DOHH2 (cell line): ENCODE measurements at regions not wholly inside any gene's neighbourhood (a gene's known extent, or its start where the extent isn't known, plus 50 kb on each side); places are given as distances from the start of the nearest gene placed in this dataset.

Source experiments
- H3F3A ChIP-seq: fragments of 200-600 bp; sonication (generic), shearing (Covaris generic); 2 replicates; pipeline ENCODE4 v1.6.0; 2016; ENCODE audit warnings: antibody characterized with exemption, mild to moderate bottlenecking; ENCODE audit not compliant: control insufficient read depth, insufficient read depth
- H3K27ac ChIP-seq: fragments of 200-600 bp; sonication (generic); 2 replicates; pipeline ENCODE4 v1.5.1; 2014; ENCODE audit warnings: low read depth, mild to moderate bottlenecking, low read length, moderate library complexity
- H3K27me3 ChIP-seq: fragments of 200-600 bp; sonication (generic); 2 replicates; pipeline ENCODE4 v1.6.1; 2014; ENCODE audit warnings: mild to moderate bottlenecking, low read length, mixed read lengths; ENCODE audit not compliant: control insufficient read depth
- H3K36me3 ChIP-seq: fragments of 200-600 bp; sonication (generic); 2 replicates; pipeline ENCODE4 v1.6.1; 2014; ENCODE audit warnings: mild to moderate bottlenecking, low read length, moderate library complexity, mixed read lengths; ENCODE audit not compliant: control insufficient read depth
- H3K4me1 ChIP-seq: fragments of 200-600 bp; sonication (generic); 2 replicates; pipeline ENCODE4 v1.6.1; 2014; ENCODE audit warnings: mild to moderate bottlenecking, low read length, mixed read lengths; ENCODE audit not compliant: control insufficient read depth
- H3K4me2 ChIP-seq: fragments of 200-600 bp; sonication (generic); 2 replicates; pipeline ENCODE4 v1.6.0; 2014; ENCODE audit warnings: mild to moderate bottlenecking, low read length, moderate library complexity
- H3K4me3 ChIP-seq: fragments of 200-600 bp; sonication (generic); 2 replicates; pipeline ENCODE4 v1.5.1; 2014; ENCODE audit warnings: mild to moderate bottlenecking, low read length, mixed read lengths
- H3K79me2 ChIP-seq: fragments of 200-600 bp; sonication (generic); 2 replicates; pipeline ENCODE4 v1.6.1; 2014; ENCODE audit warnings: mild to moderate bottlenecking, low read length, mixed read lengths; ENCODE audit not compliant: control insufficient read depth
- H3K9me2 ChIP-seq: fragments of 200-600 bp; sonication (generic); replicated peaks from 2 replicates; pipeline ENCODE4 v1.6.1; 2014; ENCODE audit warnings: mild to moderate bottlenecking, low read length, mixed read lengths; ENCODE audit not compliant: control insufficient read depth
- H3K9me3 ChIP-seq: fragments of 200-600 bp; sonication (generic); 2 replicates; pipeline ENCODE4 v1.6.1; 2014; ENCODE audit warnings: antibody characterized with exemption, low read length, mixed read lengths; ENCODE audit not compliant: control insufficient read depth, insufficient read depth
- H4K20me1 ChIP-seq: fragments of 200-600 bp; sonication (generic); 2 replicates; pipeline ENCODE4 v1.6.0; 2014; ENCODE audit warnings: low read depth, mild to moderate bottlenecking, antibody characterized with exemption, low read length, moderate library complexity; ENCODE audit not compliant: control insufficient read depth, insufficient read depth
- EZH2phosphoT487 ChIP-seq: fragments of 200-600 bp; sonication (generic); IDR thresholded peaks from 2 replicates; pipeline ENCODE4 v1.6.1; 2017; ENCODE audit warnings: borderline replicate concordance, mild to moderate bottlenecking, antibody characterized with exemption, low read length, moderate library complexity, mixed read lengths
- TF ChIP-seq, protein P1 (sequence below): fragments of 200-600 bp; sonication (generic); IDR thresholded peaks from one replicate; pipeline ENCODE4 v1.5.1; 2014; ENCODE audit warnings: antibody characterized with exemption, mild to moderate bottlenecking, low read depth, low read length; ENCODE audit not compliant: poor library complexity, severe bottlenecking

GRCh38 chr4:171621646-171622045 lies 191.6 kb upstream of the GALNTL6 start:
- Histone ChIP-seq H3K4me2 (no peak overlapping the region), H3K9me3 (no peaks in the 10 kb centered on the region), H3K27ac (no peak overlapping the region), H4K20me1 (no peaks in the 10 kb centered on the region), H3K27me3 (no peaks in the 10 kb centered on the region), H3K79me2 (no peaks in the 10 kb centered on the region), H3K4me3 (no peak overlapping the region), H3K4me1 (no peaks in the 10 kb centered on the region), H3K9me2 (no peaks in the 10 kb centered on the region), H3K36me3 (no peaks in the 10 kb centered on the region), H3F3A (no peaks in the 10 kb centered on the region)
- no peak for TF ChIP-seq EZH2phosphoT487
- TF ChIP-seq, protein P1, sequence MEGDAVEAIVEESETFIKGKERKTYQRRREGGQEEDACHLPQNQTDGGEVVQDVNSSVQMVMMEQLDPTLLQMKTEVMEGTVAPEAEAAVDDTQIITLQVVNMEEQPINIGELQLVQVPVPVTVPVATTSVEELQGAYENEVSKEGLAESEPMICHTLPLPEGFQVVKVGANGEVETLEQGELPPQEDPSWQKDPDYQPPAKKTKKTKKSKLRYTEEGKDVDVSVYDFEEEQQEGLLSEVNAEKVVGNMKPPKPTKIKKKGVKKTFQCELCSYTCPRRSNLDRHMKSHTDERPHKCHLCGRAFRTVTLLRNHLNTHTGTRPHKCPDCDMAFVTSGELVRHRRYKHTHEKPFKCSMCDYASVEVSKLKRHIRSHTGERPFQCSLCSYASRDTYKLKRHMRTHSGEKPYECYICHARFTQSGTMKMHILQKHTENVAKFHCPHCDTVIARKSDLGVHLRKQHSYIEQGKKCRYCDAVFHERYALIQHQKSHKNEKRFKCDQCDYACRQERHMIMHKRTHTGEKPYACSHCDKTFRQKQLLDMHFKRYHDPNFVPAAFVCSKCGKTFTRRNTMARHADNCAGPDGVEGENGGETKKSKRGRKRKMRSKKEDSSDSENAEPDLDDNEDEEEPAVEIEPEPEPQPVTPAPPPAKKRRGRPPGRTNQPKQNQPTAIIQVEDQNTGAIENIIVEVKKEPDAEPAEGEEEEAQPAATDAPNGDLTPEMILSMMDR = no peak

- Histone ChIP-seq H3F3A (no peaks in the 10 kb centered on the region), H3K4me3 (no peak overlapping the region), H3K9me3 (peaks cover 2% of the 10 kb centered on the region; the same call in 1 of the 2 replicates)
Observed at GRCh38 chr4:171612907-171613306, 200.3 kb upstream of the GALNTL6 start.

GRCh38 chr4:171602638-171603355 lies 210.4 kb upstream of the GALNTL6 start:
- TF ChIP-seq EZH2phosphoT487 = no peak
- TF ChIP-seq, protein P1 = no peak
- Histone ChIP-seq H4K20me1 (no peaks in the 10 kb centered on the region), H3K4me3 (no peak overlapping the region), H3K4me1 (no peaks in the 10 kb centered on the region), H3K79me2 (no peaks in the 10 kb centered on the region), H3K27me3 (no peaks in the 10 kb centered on the region), H3K4me2 (no peak overlapping the region), H3K36me3 (no peaks in the 10 kb centered on the region), H3F3A (no peaks in the 10 kb centered on the region), H3K27ac (no peak overlapping the region), H3K9me2 (no peaks in the 10 kb centered on the region), H3K9me3 (no peaks in the 10 kb centered on the region)

More at GRCh38 chr4:171612907-171613306, 200.3 kb upstream of the GALNTL6 start:
- Histone ChIP-seq H3K4me2 (no peak overlapping the region), H3K79me2 (no peaks in the 10 kb centered on the region), H3K36me3 (no peaks in the 10 kb centered on the region), H3K27me3 (no peaks in the 10 kb centered on the region), H4K20me1 (no peaks in the 10 kb centered on the region), H3K9me2 (no peaks in the 10 kb centered on the region), H3K27ac (no peak overlapping the region), H3K4me1 (no peaks in the 10 kb centered on the region)
- TF ChIP-seq, protein P1 = no peak
- TF ChIP-seq EZH2phosphoT487 = no peak
